Parathyroid adenoma (tissue), 2 donors: ENCODE measurements at regions not wholly inside any gene's neighbourhood (a gene's known extent, or its start where the extent isn't known, plus 50 kb on each side); places are given as distances from the start of the nearest gene placed in this dataset.

Experiments used
- H2AFZ ChIP-seq: fragments of 300-600 bp; sonication (generic); one replicate; pipeline ENCODE4 v1.7.0; 2017; ENCODE audit warnings: antibody characterized with exemption, mild to moderate bottlenecking
- H3K27ac ChIP-seq: fragments of 300-600 bp; sonication (generic); one replicate; pipeline ENCODE4 v1.7.0; 2017
- H3K27me3 ChIP-seq: fragments of 300-600 bp; sonication (generic); one replicate; pipeline ENCODE4 v1.7.0; 2017; ENCODE audit warnings: low read length; ENCODE audit not compliant: control insufficient read depth, insufficient read depth
- H3K36me3 ChIP-seq: fragments of 300-600 bp; sonication (generic); one replicate; pipeline ENCODE4 v1.7.0; 2017; ENCODE audit warnings: low read length; ENCODE audit not compliant: control insufficient read depth, insufficient read depth
- H3K4me1 ChIP-seq: fragments of 300-600 bp; sonication (generic); one replicate; pipeline ENCODE4 v1.7.0; 2017; ENCODE audit warnings: control low read depth
- H3K4me2 ChIP-seq: fragments of 300-600 bp; sonication (generic); one replicate; pipeline ENCODE4 v1.7.0; 2017; ENCODE audit warnings: low read length
- H3K4me3 ChIP-seq: fragments of 300-600 bp; sonication (generic); one replicate; pipeline ENCODE4 v1.7.0; 2017; ENCODE audit warnings: low read depth, low read length
- H3K79me2 ChIP-seq: fragments of 300-600 bp; sonication (generic); one replicate; pipeline ENCODE4 v1.7.0; 2017; ENCODE audit warnings: control low read depth
- H3K9ac ChIP-seq: fragments of 300-600 bp; sonication (generic); one replicate; pipeline ENCODE4 v1.7.0; 2017; ENCODE audit warnings: mild to moderate bottlenecking
- H3K9me3 ChIP-seq: fragments of 300-600 bp; sonication (generic); one replicate; pipeline ENCODE4 v1.7.0; 2017; ENCODE audit warnings: low read length; ENCODE audit not compliant: control insufficient read depth
- CTCF ChIP-seq: fragments of 300-600 bp; sonication (generic); IDR thresholded peaks from one replicate; pipeline ENCODE4 v1.7.0; 2017; ENCODE audit warnings: antibody characterized with exemption, mild to moderate bottlenecking
- donor health status: primary hyperparathyroidism.

GRCh38 chr3:103909395-103909794 is 1457.3 kb upstream of the ALCAM start:
- H3K27me3 ChIP-seq: no peaks in the 10 kb centered on the region
- H3K4me3 ChIP-seq: no peak overlapping the region
- no peak overlapping the region for H3K9ac ChIP-seq
- H3K9me3 ChIP-seq: no peaks in the 10 kb centered on the region
- no peak overlapping the region for H2AFZ ChIP-seq
- no peaks in the 10 kb centered on the region for H3K4me1 ChIP-seq
- H3K4me2 ChIP-seq: no peak overlapping the region
- TF ChIP-seq CTCF: no peak
- no peaks in the 10 kb centered on the region for H3K36me3 ChIP-seq
- no peak overlapping the region for H3K27ac ChIP-seq
- no peaks in the 10 kb centered on the region for H3K79me2 ChIP-seq

- no peaks in the 10 kb centered on the region for H3K79me2 ChIP-seq
- no peaks in the 10 kb centered on the region for H3K36me3 ChIP-seq
- TF ChIP-seq CTCF: no peak
- no peak overlapping the region for H3K27ac ChIP-seq
- H3K9ac ChIP-seq: no peak overlapping the region
- H3K9me3 ChIP-seq: no peaks in the 10 kb centered on the region
- no peaks in the 10 kb centered on the region for H3K27me3 ChIP-seq
- H3K4me1 ChIP-seq: no peaks in the 10 kb centered on the region
- no peak overlapping the region for H2AFZ ChIP-seq
- no peak overlapping the region for H3K4me3 ChIP-seq
- no peak overlapping the region for H3K4me2 ChIP-seq
Measured at GRCh38 chr3:103918336-103918735, 1448.4 kb upstream of the ALCAM start.

- Histone ChIP-seq H3K27me3 (no peaks in the 10 kb centered on the region), H2AFZ (no peak overlapping the region), H3K4me1 (no peaks in the 10 kb centered on the region), H3K9ac (no peak overlapping the region), H3K79me2 (no peaks in the 10 kb centered on the region), H3K27ac (no peak overlapping the region), H3K4me2 (no peak overlapping the region), H3K4me3 (no peak overlapping the region), H3K36me3 (no peaks in the 10 kb centered on the region), H3K9me3 (no peaks in the 10 kb centered on the region)
- no peak for TF ChIP-seq CTCF
Measured at GRCh38 chr3:103919327-103919726, 1447.4 kb upstream of the ALCAM start.

- H3K27ac ChIP-seq: no peak overlapping the region
- TF ChIP-seq CTCF: no peak
- H3K4me1 ChIP-seq: no peaks in the 10 kb centered on the region
- no peak overlapping the region for H2AFZ ChIP-seq
- no peaks in the 10 kb centered on the region for H3K36me3 ChIP-seq
- H3K4me2 ChIP-seq: no peak overlapping the region
- no peak overlapping the region for H3K9ac ChIP-seq
- H3K9me3 ChIP-seq: no peaks in the 10 kb centered on the region
- no peaks in the 10 kb centered on the region for H3K27me3 ChIP-seq
- no peaks in the 10 kb centered on the region for H3K79me2 ChIP-seq
- no peak overlapping the region for H3K4me3 ChIP-seq
Measured at GRCh38 chr3:103923907-103924306, 1442.8 kb upstream of the ALCAM start.

GRCh38 chr3:103924544-103924943 is 1442.2 kb upstream of the ALCAM start:
- TF ChIP-seq CTCF: no peak
- Histone ChIP-seq H3K9ac (peak overlapping the region; percentile 9), H3K27ac (no peak overlapping the region), H3K4me2 (no peak overlapping the region), H2AFZ (no peak overlapping the region), H3K4me1 (no peaks in the 10 kb centered on the region), H3K9me3 (no peaks in the 10 kb centered on the region), H3K79me2 (no peaks in the 10 kb centered on the region), H3K4me3 (no peak overlapping the region), H3K27me3 (no peaks in the 10 kb centered on the region), H3K36me3 (no peaks in the 10 kb centered on the region)
